A549 (cell line): ENCODE measurements at regions not wholly inside any gene's neighbourhood (a gene's known extent, or its start where the extent isn't known, plus 50 kb on each side); places are given as distances from the start of the nearest gene placed in this dataset.

Source experiments
- ATAC-seq, 2 experiments: fragments of 200-7000 bp in 1 of 2; fragments of >200 bp in 1 of 2; cut with Nextera tagmentation in 1 of 2; cut with Tn5 transposase in 1 of 2; 3 replicates each; pipeline versions ENCODE4 v1.8.0 to v1.9.1; 2018 to 2020; ENCODE audit warnings: mild to moderate bottlenecking in 1 of 2, moderate library complexity in 1 of 2
- CTCF ChIA-PET: fragments of 300-600 bp; sonication (Branson Sonifier 250); formaldehyde crosslinking; extraction: SDS; loops from one replicate; lab custom pipeline; 2021; ENCODE audit warnings: antibody characterized with exemption, inconsistent platforms; lab: Yijun Ruan, JAX
- POLR2A ChIA-PET: fragments of 350-600 bp; formaldehyde crosslinking; extraction: SDS; loops from one replicate; lab custom pipeline; 2021; ENCODE audit warnings: antibody characterized with exemption, inconsistent platforms; lab: Yijun Ruan, JAX
- DNase-seq, 2 experiments: peaks; one replicate each; pipeline versions ENCODE4 v3.0.0 to v3.0.0-alpha.2; 2011 to 2016; ENCODE audit warnings: low read depth in 1 of 2, low spot score in 1 of 2
- FAIRE-seq: peaks from 2 replicates; lab custom pipeline; 2011; peaks lifted over from hg19 to GRCh38; lab: Jason Lieb, UNC
- H3K27ac ChIP-seq, 2 experiments: fragments of >200 bp; sonication (Bioruptor Twin); formaldehyde crosslinking; 3 replicates each; pipeline ENCODE4 v1.5.1; 2016 to 2017
- H3K4me1 ChIP-seq: fragments of >200 bp; sonication (Bioruptor Twin); formaldehyde crosslinking; 3 replicates; pipeline ENCODE4 v1.6.1; 2016
- H3K4me2 ChIP-seq: fragments of >200 bp; sonication (Bioruptor Twin); formaldehyde crosslinking; 3 replicates; pipeline ENCODE4 v1.6.1; 2016
- H3K4me3 ChIP-seq: fragments of >200 bp; sonication (Bioruptor Twin); formaldehyde crosslinking; 3 replicates; pipeline ENCODE4 v1.5.1; 2016
- H3K9me3 ChIP-seq: fragments of >200 bp; sonication (Bioruptor Twin); formaldehyde crosslinking; 3 replicates; pipeline ENCODE4 v1.6.1; 2016
- ELK1 ChIP-seq: fragments of 150-350 bp; IDR thresholded peaks from 2 replicates; pipeline ENCODE4 v1.6.1; 2014; ENCODE audit warnings: low read depth, mild to moderate bottlenecking, low read length
- FOSL2 ChIP-seq, 2 experiments: fragments of 450-650 bp in 1 of 2; fragments of >200 bp in 1 of 2; sonication (Bioruptor Twin) in 1 of 2; formaldehyde crosslinking; IDR thresholded peaks; 2 replicates each; pipeline versions ENCODE4 v1.5.0 to v1.6.1; 2016 to 2020; ENCODE audit warnings: mild to moderate bottlenecking in 1 of 2, moderate library complexity in 1 of 2
- FOXS1 ChIP-seq: fragments of 250-450 bp; sonication (Bioruptor Pico); IDR thresholded peaks from 2 replicates; pipeline ENCODE4 v1.5.0; 2020; ENCODE audit warnings: mild to moderate bottlenecking, moderate library complexity
- HES2 ChIP-seq: fragments of >200 bp; sonication (Bioruptor Twin); formaldehyde crosslinking; IDR thresholded peaks from 2 replicates; pipeline ENCODE4 v1.6.1; 2016
- HOXA7 ChIP-seq: fragments of 250-450 bp; sonication (Bioruptor Pico); IDR thresholded peaks from 2 replicates; pipeline ENCODE4 v1.5.0; 2020; ENCODE audit warnings: mild to moderate bottlenecking, moderate library complexity
- HOXB13 ChIP-seq: fragments of 250-450 bp; sonication (Bioruptor Pico); IDR thresholded peaks from 2 replicates; pipeline ENCODE4 v1.5.0; 2020; ENCODE audit warnings: low read depth, mild to moderate bottlenecking, moderate library complexity
- JUN ChIP-seq, 2 experiments: fragments of >200 bp; sonication (Bioruptor Twin); formaldehyde crosslinking; IDR thresholded peaks; 2 replicates in 1 of 2; 3 replicates in 1 of 2; pipeline ENCODE4 v1.6.1; 2016 to 2017
- MAFK ChIP-seq: fragments of 450-650 bp; IDR thresholded peaks from 2 replicates; pipeline ENCODE4 v1.6.1; 2014; ENCODE audit not compliant: partially characterized antibody
- NPAS2 ChIP-seq: fragments of 250-450 bp; sonication (Bioruptor Pico); IDR thresholded peaks from 2 replicates; pipeline ENCODE4 v1.8.0; 2022; ENCODE audit warnings: mild to moderate bottlenecking, moderate library complexity, borderline replicate concordance
- POLR2AphosphoS2 ChIP-seq: conservative IDR thresholded peaks from 2 replicates; pipeline ENCODE4 v1.6.1; 2012; ENCODE audit warnings: low read length, improper control_type of control experiment, inconsistent platforms
- RAD21 ChIP-seq, 2 experiments: fragments of >200 bp in 1 of 2; sonication (Bioruptor Twin) in 1 of 2; formaldehyde crosslinking in 1 of 2; IDR thresholded peaks in 1 of 2; conservative IDR thresholded peaks in 1 of 2; 2 replicates in 1 of 2; 3 replicates in 1 of 2; pipeline ENCODE4 v1.6.1; 2012 to 2018; ENCODE audit warnings: inconsistent platforms in 1 of 2
- RCOR1 ChIP-seq: fragments of 150-350 bp; IDR thresholded peaks from 2 replicates; pipeline ENCODE4 v1.6.1; 2014; ENCODE audit warnings: antibody characterized with exemption, low read length, low read depth
- REST ChIP-seq: fragments of 200-600 bp; sonication (generic); IDR thresholded peaks from 2 replicates; pipeline ENCODE4 v1.6.1; 2016; ENCODE audit warnings: antibody characterized with exemption, mild to moderate bottlenecking, moderate library complexity
- RFX5 ChIP-seq: fragments of 450-650 bp; IDR thresholded peaks from 2 replicates; pipeline ENCODE4 v1.7.1; 2014; ENCODE audit warnings: antibody characterized with exemption, mild to moderate bottlenecking, moderate library complexity
- SMC3 ChIP-seq: fragments of >200 bp; sonication (Bioruptor Twin); formaldehyde crosslinking; IDR thresholded peaks from 3 replicates; pipeline ENCODE4 v1.6.1; 2018; ENCODE audit warnings: inconsistent platforms
- ZSCAN20 ChIP-seq: fragments of 250-450 bp; sonication (Bioruptor Pico); IDR thresholded peaks from 2 replicates; pipeline ENCODE4 v1.8.0; 2022; ENCODE audit warnings: mild to moderate bottlenecking, moderate library complexity
- WGBS: methylation state at CpG from one replicate; pipeline ENCODE4 v1.1.6; 2017; ENCODE audit errors: missing lambda C conversion rate; 5-methylcytosine and 5-hydroxymethylcytosine counted together

GRCh38 chr5:68404246-68404645 is 188.7 kb downstream of the PIK3R1 start:
- peaks cover 33% of the 10 kb centered on the region for H3K4me1 ChIP-seq
- ATAC-seq (no peak), DNase-seq (no peak), FAIRE-seq (no peak)
- CTCF ChIA-PET = interaction anchor here (0.6 kb wide), 1 partner anchor 31 kb away, joined by 3 read pairs; no protein-coding TSS in a partner anchor
- H3K4me2 ChIP-seq = no peak overlapping the region
- POLR2A ChIA-PET = no interaction called here
- TF ChIP-seq RCOR1 (no peak), MAFK (peak; percentile 14), REST (no peak)
- H3K4me3 ChIP-seq = no peak overlapping the region
- H3K27ac ChIP-seq = peak overlapping the region in 1 of 2 experiments; percentile 66; a peak in 3 of 6 replicates
- peaks cover 15% of the 10 kb centered on the region; the same call in 2 of the 3 replicates for H3K9me3 ChIP-seq

- peak; percentile 59 for FAIRE-seq
- peak; percentile 58 to 76; a peak in 4 of 6 replicates for ATAC-seq
- ChIA-PET POLR2A (no interaction called here), CTCF (no interaction called here)
- peaks cover 33% of the 10 kb centered on the region for H3K4me1 ChIP-seq
- no peak overlapping the region for H3K4me3 ChIP-seq
- H3K9me3 ChIP-seq = peaks cover 14% of the 10 kb centered on the region; the same call in 2 of the 3 replicates
- H3K27ac ChIP-seq = peak overlapping the region; percentile 26 to 66; a peak in 4 of 6 replicates
- DNase-seq = peak; percentile 16 to 64
- peak; percentile 53 for TF ChIP-seq MAFK
- no peak for TF ChIP-seq HOXA7 (CRISPR knock-in tag)
- WGBS = 30% methylated on average over 1 of the region's 1 CpG
- H3K4me2 ChIP-seq = 0 out of 3 replicates have a peak overlapping the region, but pooled peaks have one; percentile 1
Observed at GRCh38 chr5:68405026-68405684, 189.6 kb downstream of the PIK3R1 start.

GRCh38 chr5:68405784-68406743 is 190.5 kb downstream of the PIK3R1 start:
- FAIRE-seq = no peak
- CTCF ChIA-PET = interaction anchor here (0.8 to 0.9 kb wide), 2 partner anchors 17 to 20 kb away, joined by 3 read pairs; no protein-coding TSS in a partner anchor

GRCh38 chr5:68406767-68407241 is 191.2 kb downstream of the PIK3R1 start:
- POLR2A ChIA-PET = no interaction called here
- no peak for FAIRE-seq
- ATAC-seq = peak; percentile 67 to 89
- WGBS = 1% methylated on average over 8 of the region's 8 CpGs
- CTCF ChIA-PET = interaction anchor here (0.8 kb wide), 1 partner anchor 18 kb away, joined by 3 read pairs; no protein-coding TSS in a partner anchor
- DNase-seq = peak; percentile 28 to 51
- Histone ChIP-seq H3K4me1 (peaks cover 33% of the 10 kb centered on the region), H3K27ac (peak overlapping the region; percentile 54 to 81), H3K9me3 (peaks cover 3% of the 10 kb centered on the region; the same call in 1 of the 3 replicates), H3K4me2 (peak overlapping the region; percentile 62), H3K4me3 (no peak overlapping the region)
- TF ChIP-seq SMC3 (no peak), ELK1 (no peak), HOXB13 (CRISPR knock-in tag) (no peak), RAD21 (conservative IDR thresholded peaks at IDR 0.05 in 1 of 2, IDR thresholded peaks at IDR 0.05 in 1 of 2) (no peak), ZSCAN20 (CRISPR knock-in tag) (no peak), RFX5 (no peak), JUN (IDR thresholded peaks at IDR 0.05) (no peak), NPAS2 (CRISPR knock-in tag) (no peak)

More at GRCh38 chr5:68405784-68406743, 190.5 kb downstream of the PIK3R1 start:
- H3K9me3 ChIP-seq = peaks cover 9% of the 10 kb centered on the region; the same call in 1 of the 3 replicates
- DNase-seq (no peak), ATAC-seq (peak; percentile 12 to 17; a peak in 2 of 6 replicates)
- peak overlapping the region; percentile 62 for H3K4me2 ChIP-seq
- no peak for TF ChIP-seq FOSL2 (IDR thresholded peaks at IDR 0.05)
- TF ChIP-seq FOSL2 (CRISPR knock-in tag; IDR thresholded peaks at IDR 0.05) = 0 out of 2 replicates have a peak, but pooled peaks have one; percentile 24
- no peak for TF ChIP-seq FOXS1 (CRISPR knock-in tag)
- no peak for TF ChIP-seq HES2
- no peak for TF ChIP-seq POLR2AphosphoS2
- WGBS = 56% methylated on average over 4 of the region's 4 CpGs
- H3K27ac ChIP-seq = peak overlapping the region; percentile 54 to 81
- H3K4me3 ChIP-seq = no peak overlapping the region
- POLR2A ChIA-PET = no interaction called here
- peaks cover 33% of the 10 kb centered on the region for H3K4me1 ChIP-seq
